GM10266 (cell line): ENCODE measurements at regions not wholly inside any gene's neighbourhood (a gene's known extent, or its start where the extent isn't known, plus 50 kb on each side); places are given as distances from the start of the nearest gene placed in this dataset.
A peak's percentile ranks its signal among the peaks of the same experiment; 100 is the strongest.

ENCODE experiments used
- DNase-seq: peaks from one replicate; pipeline ENCODE4 v3.0.0; 2012; ENCODE audit errors: extremely low spot score
- TF ChIP-seq, protein P1 (sequence below): IDR thresholded peaks from 2 replicates; pipeline ENCODE4 v1.5.1; 2012; ENCODE audit warnings: mild to moderate bottlenecking, low read depth; ENCODE audit not compliant: control insufficient read depth, insufficient read depth; ENCODE audit errors: missing control alignments

DNA sequence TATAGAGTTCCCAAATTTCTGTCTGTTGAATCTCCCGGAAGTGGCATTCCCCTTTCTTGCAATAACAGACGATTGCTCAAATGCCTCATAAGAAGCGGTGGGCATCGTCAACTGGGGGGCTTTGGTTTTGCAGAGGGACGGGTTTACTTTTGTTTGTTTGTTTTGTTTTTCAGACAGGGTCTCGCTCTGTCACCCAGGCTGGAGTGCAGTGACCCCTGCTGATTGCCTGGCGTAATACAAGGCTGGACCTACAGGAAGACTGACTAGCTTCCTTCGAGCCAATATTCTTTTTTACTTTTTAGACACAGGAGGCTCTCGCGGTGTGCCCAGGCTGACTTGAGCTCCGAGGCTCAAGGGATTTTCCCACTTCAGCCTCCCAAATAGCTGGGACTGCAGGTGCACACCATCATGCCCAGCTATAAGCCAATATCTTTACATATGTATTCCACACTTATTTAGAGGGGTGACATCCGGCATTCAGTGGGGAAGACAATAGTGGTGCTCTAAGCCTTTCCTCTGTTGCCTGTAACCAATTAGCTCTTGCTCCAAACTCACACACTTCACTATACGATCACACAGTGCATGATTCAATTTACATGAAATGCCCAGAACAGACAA, 58.1 kb downstream of the FHIP2A start:
- DNase-seq, result peak; percentile 52
- TF ChIP-seq, protein P1, sequence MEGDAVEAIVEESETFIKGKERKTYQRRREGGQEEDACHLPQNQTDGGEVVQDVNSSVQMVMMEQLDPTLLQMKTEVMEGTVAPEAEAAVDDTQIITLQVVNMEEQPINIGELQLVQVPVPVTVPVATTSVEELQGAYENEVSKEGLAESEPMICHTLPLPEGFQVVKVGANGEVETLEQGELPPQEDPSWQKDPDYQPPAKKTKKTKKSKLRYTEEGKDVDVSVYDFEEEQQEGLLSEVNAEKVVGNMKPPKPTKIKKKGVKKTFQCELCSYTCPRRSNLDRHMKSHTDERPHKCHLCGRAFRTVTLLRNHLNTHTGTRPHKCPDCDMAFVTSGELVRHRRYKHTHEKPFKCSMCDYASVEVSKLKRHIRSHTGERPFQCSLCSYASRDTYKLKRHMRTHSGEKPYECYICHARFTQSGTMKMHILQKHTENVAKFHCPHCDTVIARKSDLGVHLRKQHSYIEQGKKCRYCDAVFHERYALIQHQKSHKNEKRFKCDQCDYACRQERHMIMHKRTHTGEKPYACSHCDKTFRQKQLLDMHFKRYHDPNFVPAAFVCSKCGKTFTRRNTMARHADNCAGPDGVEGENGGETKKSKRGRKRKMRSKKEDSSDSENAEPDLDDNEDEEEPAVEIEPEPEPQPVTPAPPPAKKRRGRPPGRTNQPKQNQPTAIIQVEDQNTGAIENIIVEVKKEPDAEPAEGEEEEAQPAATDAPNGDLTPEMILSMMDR, result peak; percentile 85

DNA sequence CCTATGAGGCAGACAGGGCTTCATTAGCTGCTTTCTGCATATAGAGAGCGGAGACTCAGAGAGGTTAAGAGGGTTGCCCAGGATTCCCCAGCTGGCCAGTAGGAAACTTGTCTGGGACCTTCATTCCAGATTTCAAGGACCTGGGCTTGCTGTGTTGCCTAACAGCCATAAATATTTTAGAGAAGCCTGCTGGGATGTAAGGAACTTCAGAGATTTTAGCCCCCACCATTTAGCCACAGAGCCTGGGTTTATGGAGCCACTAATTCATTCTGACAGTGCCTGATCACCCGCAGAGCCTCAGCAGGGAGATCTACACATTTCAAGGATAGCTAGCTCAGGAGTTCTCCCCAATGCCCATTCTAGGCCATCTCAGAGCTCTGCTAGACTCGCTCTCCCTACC, 56.6 kb upstream of the TRUB1 start:
- TF ChIP-seq, protein P1, result no peak
- no peak for DNase-seq

- TF ChIP-seq, protein P1, result no peak
- no peak for DNase-seq
Measured at GRCh38 chr10:114881901-114882300, 56.1 kb upstream of the TRUB1 start.

- DNase-seq, result no peak
- TF ChIP-seq, protein P1, result no peak
Measured at GRCh38 chr10:114885443-114885842, 52.6 kb upstream of the TRUB1 start.
